ENCODE measurements at regions not wholly inside any gene's neighbourhood (a gene's known extent, or its start where the extent isn't known, plus 50 kb on each side); places are given as distances from the start of the nearest gene placed in this dataset.

DNA sequence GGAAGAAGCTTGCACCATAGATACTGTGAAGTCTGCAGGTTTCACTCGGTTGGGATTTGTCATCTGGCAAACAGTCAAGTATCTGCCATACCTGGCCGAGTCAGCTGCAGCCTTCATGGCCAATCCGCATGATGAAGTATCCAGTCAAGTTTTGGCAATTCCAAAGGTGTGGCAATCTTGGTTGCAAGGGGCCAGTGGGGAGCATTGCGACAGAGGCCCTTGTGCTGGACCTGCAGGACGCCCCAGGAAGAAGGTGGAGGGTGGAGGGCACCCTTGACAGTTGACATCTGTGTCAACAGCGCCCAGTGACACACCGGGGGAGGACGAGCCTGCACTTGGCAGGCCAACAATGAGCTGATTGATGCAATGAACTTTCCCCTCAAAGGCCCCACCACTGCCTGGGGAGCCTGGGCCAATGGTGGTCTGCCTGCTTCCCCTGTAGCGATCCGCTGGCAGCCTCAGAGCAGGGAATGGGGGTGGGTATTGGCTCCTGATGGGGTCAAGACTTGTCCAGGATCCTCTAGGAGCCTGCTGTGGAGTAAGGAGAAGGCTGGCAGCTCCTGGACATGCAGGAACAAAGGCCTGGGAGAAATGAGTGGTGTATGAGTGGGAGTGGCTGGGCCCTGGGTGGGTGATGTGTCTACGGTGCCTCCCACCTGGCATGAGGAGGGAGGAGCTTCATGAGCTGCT is 122.8 kb upstream of the PITX1 start:
- TF ChIP-seq, protein P1, sequence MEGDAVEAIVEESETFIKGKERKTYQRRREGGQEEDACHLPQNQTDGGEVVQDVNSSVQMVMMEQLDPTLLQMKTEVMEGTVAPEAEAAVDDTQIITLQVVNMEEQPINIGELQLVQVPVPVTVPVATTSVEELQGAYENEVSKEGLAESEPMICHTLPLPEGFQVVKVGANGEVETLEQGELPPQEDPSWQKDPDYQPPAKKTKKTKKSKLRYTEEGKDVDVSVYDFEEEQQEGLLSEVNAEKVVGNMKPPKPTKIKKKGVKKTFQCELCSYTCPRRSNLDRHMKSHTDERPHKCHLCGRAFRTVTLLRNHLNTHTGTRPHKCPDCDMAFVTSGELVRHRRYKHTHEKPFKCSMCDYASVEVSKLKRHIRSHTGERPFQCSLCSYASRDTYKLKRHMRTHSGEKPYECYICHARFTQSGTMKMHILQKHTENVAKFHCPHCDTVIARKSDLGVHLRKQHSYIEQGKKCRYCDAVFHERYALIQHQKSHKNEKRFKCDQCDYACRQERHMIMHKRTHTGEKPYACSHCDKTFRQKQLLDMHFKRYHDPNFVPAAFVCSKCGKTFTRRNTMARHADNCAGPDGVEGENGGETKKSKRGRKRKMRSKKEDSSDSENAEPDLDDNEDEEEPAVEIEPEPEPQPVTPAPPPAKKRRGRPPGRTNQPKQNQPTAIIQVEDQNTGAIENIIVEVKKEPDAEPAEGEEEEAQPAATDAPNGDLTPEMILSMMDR (IDR thresholded peaks at IDR 0.05) = no peak
- Mint-ChIP-seq H3K9me3 (peaks cover 2 to 4% of the 10 kb centered on the region in 2 donors), H3K4me3 (no peak overlapping the region), H3K36me3 (peaks cover 7% of the 10 kb centered on the region), H3K27ac (no peak overlapping the region), H3K27me3 (ENCODE audit: low read depth in 2 of 2) (peaks cover 10 to 11% of the 10 kb centered on the region in 2 donors), H3K4me1 (no peaks in the 10 kb centered on the region)
- WGBS (ENCODE audit: insufficient coverage) = 88% methylated on average over 11 of the region's 11 CpGs
- intact Hi-C loops (cut with micrococcal nuclease) = no loop called here
- ATAC-seq = no peak
- Histone ChIP-seq H3K9me3 (ENCODE audit: control insufficient read depth, insufficient read depth, low read length) (no peaks in the 10 kb centered on the region), H3K27me3 (ENCODE audit: control insufficient read depth, insufficient read depth, low read length) (no peaks in the 10 kb centered on the region), H3K36me3 (ENCODE audit: control insufficient read depth, insufficient read depth, low read length) (no peaks in the 10 kb centered on the region), H3K4me1 (ENCODE audit: control insufficient read depth, insufficient read depth, low read length) (no peaks in the 10 kb centered on the region), H3K27ac (ENCODE audit: low read length) (no peak overlapping the region), H3K4me3 (ENCODE audit: low read length) (no peak overlapping the region)
- no peak for DNase-seq

DNA sequence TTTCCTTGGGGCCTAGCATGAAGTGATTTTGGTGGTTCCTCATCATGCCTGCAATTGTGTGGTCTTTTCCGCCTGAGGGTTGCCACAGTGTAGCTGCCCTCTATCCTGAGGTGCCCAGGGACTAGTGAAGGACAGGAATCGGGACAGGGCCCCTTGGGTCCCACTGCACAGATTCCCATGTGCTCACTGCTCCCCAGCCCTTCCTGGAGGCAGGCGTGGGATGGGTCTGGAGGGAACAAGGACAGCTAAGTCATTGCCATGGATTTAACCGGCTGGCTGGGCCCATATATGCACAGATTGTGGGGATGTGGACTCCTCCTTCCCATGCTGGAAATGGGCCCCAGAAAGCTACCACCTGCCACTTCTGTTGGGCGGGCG is 122.3 kb upstream of the PITX1 start:
- Mint-ChIP-seq H3K36me3 (peaks cover 7% of the 10 kb centered on the region), H3K9me3 (peaks cover 2 to 4% of the 10 kb centered on the region in 2 donors), H3K4me3 (no peak overlapping the region), H3K4me1 (no peaks in the 10 kb centered on the region), H3K27me3 (ENCODE audit: low read depth in 2 of 2) (peaks cover 10 to 11% of the 10 kb centered on the region in 2 donors), H3K27ac (no peak overlapping the region)
- intact Hi-C loops (cut with micrococcal nuclease) = no loop called here
- H3K9me3 ChIP-seq (ENCODE audit: control insufficient read depth, insufficient read depth, low read length) = no peaks in the 10 kb centered on the region
- DNase-seq (no peak), ATAC-seq (no peak)
- H3K4me3 ChIP-seq (ENCODE audit: low read length) = no peak overlapping the region
- H3K27me3 ChIP-seq (ENCODE audit: control insufficient read depth, insufficient read depth, low read length) = no peaks in the 10 kb centered on the region
- WGBS (ENCODE audit: insufficient coverage) = 92% methylated on average over 6 of the region's 6 CpGs
- TF ChIP-seq, protein P1 (IDR thresholded peaks at IDR 0.05) = no peak
- H3K36me3 ChIP-seq (ENCODE audit: control insufficient read depth, insufficient read depth, low read length) = no peaks in the 10 kb centered on the region
- H3K27ac ChIP-seq (ENCODE audit: low read length) = no peak overlapping the region
- H3K4me1 ChIP-seq (ENCODE audit: control insufficient read depth, insufficient read depth, low read length) = no peaks in the 10 kb centered on the region

DNA sequence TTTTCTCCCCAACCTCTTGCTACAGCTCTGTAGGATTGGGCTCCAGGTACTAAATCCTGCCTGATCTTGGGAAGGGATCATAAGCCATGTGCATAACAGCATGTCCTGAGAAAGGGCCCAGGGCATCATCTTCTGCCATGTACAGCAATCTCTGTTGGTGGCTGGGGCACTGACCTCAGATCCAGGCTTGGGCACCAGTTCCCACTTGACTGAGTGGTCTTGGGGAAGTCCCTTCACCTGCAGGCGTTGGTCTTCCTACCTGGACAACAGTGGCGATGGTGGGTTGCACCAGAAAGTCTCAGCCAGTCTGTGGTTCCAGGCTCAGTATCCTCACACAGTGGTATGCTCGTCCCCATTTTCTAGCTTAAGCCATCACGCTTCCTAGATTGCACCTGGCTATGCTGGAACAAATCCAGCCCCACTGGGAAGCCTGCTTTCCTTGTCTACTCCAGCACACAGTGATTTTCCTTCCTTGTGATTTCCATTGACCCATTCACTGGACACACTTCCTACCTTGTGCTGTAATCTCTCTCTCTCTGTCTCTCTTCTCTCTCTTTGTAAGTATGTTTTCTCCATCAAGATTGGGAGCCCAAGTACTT is 121.7 kb upstream of the PITX1 start:
- Mint-ChIP-seq H3K36me3 (peaks cover 7% of the 10 kb centered on the region), H3K4me3 (no peak overlapping the region), H3K27ac (no peak overlapping the region), H3K4me1 (no peaks in the 10 kb centered on the region), H3K9me3 (peaks cover 2 to 4% of the 10 kb centered on the region in 2 donors), H3K27me3 (ENCODE audit: low read depth in 2 of 2) (peaks cover 8 to 10% of the 10 kb centered on the region in 2 donors)
- no peak overlapping the region for H3K27ac ChIP-seq (ENCODE audit: low read length)
- TF ChIP-seq, protein P1 (IDR thresholded peaks at IDR 0.05) = no peak
- intact Hi-C loops (cut with micrococcal nuclease) = no loop called here
- WGBS (ENCODE audit: insufficient coverage) = 81% methylated on average over 4 of the region's 4 CpGs
- DNase-seq = no peak
- ATAC-seq = no peak
- no peaks in the 10 kb centered on the region for H3K36me3 ChIP-seq (ENCODE audit: control insufficient read depth, insufficient read depth, low read length)
- no peaks in the 10 kb centered on the region for H3K27me3 ChIP-seq (ENCODE audit: control insufficient read depth, insufficient read depth, low read length)
- no peaks in the 10 kb centered on the region for H3K9me3 ChIP-seq (ENCODE audit: control insufficient read depth, insufficient read depth, low read length)
- H3K4me1 ChIP-seq (ENCODE audit: control insufficient read depth, insufficient read depth, low read length) = no peaks in the 10 kb centered on the region
- no peak overlapping the region for H3K4me3 ChIP-seq (ENCODE audit: low read length)
